HFFc6 (cell line): ENCODE measurements at regions not wholly inside any gene's neighbourhood (a gene's known extent, or its start where the extent isn't known, plus 50 kb on each side); places are given as distances from the start of the nearest gene placed in this dataset.
"Not testable (repeated sequence)": the region's sequence is repeated elsewhere in the genome, so short reads cannot be mapped to it uniquely, and the experiment has no call there.

Experiments
- DNase-seq: peaks from one replicate; pipeline ENCODE4 v3.0.0-alpha.2; 2018
- H3K27ac Mint-ChIP-seq: 2 replicates; pipeline ENCODE4 v1.8.0; 2020; ENCODE audit warnings: mild to moderate bottlenecking, mixed read lengths
- H3K27me3 Mint-ChIP-seq: 2 replicates; pipeline ENCODE4 v1.8.0; 2021; ENCODE audit warnings: mild to moderate bottlenecking, moderate library complexity, mixed read lengths; ENCODE audit not compliant: insufficient read depth
- H3K36me3 Mint-ChIP-seq: 2 replicates; pipeline ENCODE4 v1.8.0; 2021; ENCODE audit warnings: low read depth, mixed read lengths
- H3K4me1 Mint-ChIP-seq: 2 replicates; pipeline ENCODE4 v1.8.0; 2020; ENCODE audit warnings: low read depth, mixed read lengths
- H3K4me3 Mint-ChIP-seq: 2 replicates; pipeline ENCODE4 v1.8.0; 2020; ENCODE audit warnings: mild to moderate bottlenecking, moderate library complexity, mixed read lengths
- H3K9me3 Mint-ChIP-seq: 2 replicates; pipeline ENCODE4 v1.8.0; 2020; ENCODE audit warnings: mild to moderate bottlenecking, mixed read lengths
- CTCF ChIP-seq: fragments of 200-600 bp; sonication (generic); IDR thresholded peaks from 2 replicates; pipeline ENCODE4 v1.5.0; 2021; ENCODE audit warnings: antibody characterized with exemption, mild to moderate bottlenecking

- Mint-ChIP-seq H3K27me3 (no peaks in the 10 kb centered on the region), H3K27ac (no peak overlapping the region), H3K9me3 (peaks cover 60% of the 10 kb centered on the region), H3K4me3 (no peak overlapping the region), H3K4me1 (no peaks in the 10 kb centered on the region), H3K36me3 (no peaks in the 10 kb centered on the region)
- DNase-seq = no peak
- no peak for TF ChIP-seq CTCF
Observed at GRCh38 chr1:37197411-37197810, 163.1 kb upstream of the GRIK3 start.

- H3K36me3 Mint-ChIP-seq, H3K4me3 Mint-ChIP-seq, DNase-seq, H3K27me3 Mint-ChIP-seq, H3K4me1 Mint-ChIP-seq, H3K27ac Mint-ChIP-seq: not testable (repeated sequence)
- peaks cover 46% of the 10 kb centered on the region for H3K9me3 Mint-ChIP-seq
Observed at GRCh38 chr1:37214305-37214704, 180.0 kb upstream of the GRIK3 start.

- Mint-ChIP-seq H3K27ac (no peak overlapping the region), H3K4me3 (no peak overlapping the region), H3K36me3 (no peaks in the 10 kb centered on the region), H3K27me3 (peaks cover 1% of the 10 kb centered on the region), H3K4me1 (no peaks in the 10 kb centered on the region), H3K9me3 (peaks cover 82% of the 10 kb centered on the region)
- no peak for TF ChIP-seq CTCF
- DNase-seq = no peak
Observed at GRCh38 chr1:37233606-37234005, 199.3 kb upstream of the GRIK3 start.

GRCh38 chr1:37234941-37235418, 200.7 kb upstream of the GRIK3 start:
- H3K36me3 Mint-ChIP-seq = no peaks in the 10 kb centered on the region
- H3K27me3 Mint-ChIP-seq = peaks cover 1% of the 10 kb centered on the region
- H3K9me3 Mint-ChIP-seq = peaks cover 86% of the 10 kb centered on the region
- no peaks in the 10 kb centered on the region for H3K4me1 Mint-ChIP-seq
- H3K27ac Mint-ChIP-seq = no peak overlapping the region
- no peak overlapping the region for H3K4me3 Mint-ChIP-seq
- no peak for DNase-seq
- no peak for TF ChIP-seq CTCF

GRCh38 chr1:37237948-37238347, 203.6 kb upstream of the GRIK3 start:
- Mint-ChIP-seq H3K27me3 (no peaks in the 10 kb centered on the region; the same call in 1 of the 2 replicates), H3K27ac (no peak overlapping the region)
- no peak for DNase-seq

More at GRCh38 chr1:37237948-37238347, 203.6 kb upstream of the GRIK3 start:
- Mint-ChIP-seq H3K36me3 (no peaks in the 10 kb centered on the region; the same call in 1 of the 2 replicates), H3K9me3 (peaks cover 73% of the 10 kb centered on the region), H3K4me3 (no peak overlapping the region), H3K4me1 (no peaks in the 10 kb centered on the region)
- no peak for TF ChIP-seq CTCF
